ENCODE measurements at regions not wholly inside any gene's neighbourhood (a gene's known extent, or its start where the extent isn't known, plus 50 kb on each side); places are given as distances from the start of the nearest gene placed in this dataset.

DNA sequence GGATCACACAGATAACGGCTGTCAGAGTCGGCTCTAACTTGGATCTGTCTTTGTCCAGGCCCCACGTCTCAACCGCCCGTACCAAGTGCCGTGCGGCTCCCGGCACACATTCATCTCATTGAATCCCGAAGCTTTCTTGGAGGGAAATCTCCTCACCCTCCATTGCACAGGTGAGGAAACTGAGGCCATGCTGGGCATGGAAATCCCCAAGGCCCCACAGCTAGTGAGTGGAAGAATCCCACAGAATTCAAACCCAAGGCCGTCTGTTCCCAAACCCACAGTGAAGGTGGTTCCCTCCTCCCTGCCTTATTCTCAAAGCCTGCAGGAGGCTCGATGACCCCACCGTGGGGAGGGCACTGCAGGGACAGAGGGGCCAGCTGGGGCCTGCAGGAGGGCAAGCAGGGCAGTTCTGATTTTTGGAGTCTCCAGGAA lies 437.9 kb downstream of the MATN1 start:
- TF ChIP-seq, protein P1, sequence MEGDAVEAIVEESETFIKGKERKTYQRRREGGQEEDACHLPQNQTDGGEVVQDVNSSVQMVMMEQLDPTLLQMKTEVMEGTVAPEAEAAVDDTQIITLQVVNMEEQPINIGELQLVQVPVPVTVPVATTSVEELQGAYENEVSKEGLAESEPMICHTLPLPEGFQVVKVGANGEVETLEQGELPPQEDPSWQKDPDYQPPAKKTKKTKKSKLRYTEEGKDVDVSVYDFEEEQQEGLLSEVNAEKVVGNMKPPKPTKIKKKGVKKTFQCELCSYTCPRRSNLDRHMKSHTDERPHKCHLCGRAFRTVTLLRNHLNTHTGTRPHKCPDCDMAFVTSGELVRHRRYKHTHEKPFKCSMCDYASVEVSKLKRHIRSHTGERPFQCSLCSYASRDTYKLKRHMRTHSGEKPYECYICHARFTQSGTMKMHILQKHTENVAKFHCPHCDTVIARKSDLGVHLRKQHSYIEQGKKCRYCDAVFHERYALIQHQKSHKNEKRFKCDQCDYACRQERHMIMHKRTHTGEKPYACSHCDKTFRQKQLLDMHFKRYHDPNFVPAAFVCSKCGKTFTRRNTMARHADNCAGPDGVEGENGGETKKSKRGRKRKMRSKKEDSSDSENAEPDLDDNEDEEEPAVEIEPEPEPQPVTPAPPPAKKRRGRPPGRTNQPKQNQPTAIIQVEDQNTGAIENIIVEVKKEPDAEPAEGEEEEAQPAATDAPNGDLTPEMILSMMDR (IDR thresholded peaks at IDR 0.05; ENCODE audit: insufficient read depth, missing control alignments), result no peak
- DNase-seq (ENCODE audit: insufficient read length, low spot score) (no peak), FAIRE-seq (no peak)

DNA sequence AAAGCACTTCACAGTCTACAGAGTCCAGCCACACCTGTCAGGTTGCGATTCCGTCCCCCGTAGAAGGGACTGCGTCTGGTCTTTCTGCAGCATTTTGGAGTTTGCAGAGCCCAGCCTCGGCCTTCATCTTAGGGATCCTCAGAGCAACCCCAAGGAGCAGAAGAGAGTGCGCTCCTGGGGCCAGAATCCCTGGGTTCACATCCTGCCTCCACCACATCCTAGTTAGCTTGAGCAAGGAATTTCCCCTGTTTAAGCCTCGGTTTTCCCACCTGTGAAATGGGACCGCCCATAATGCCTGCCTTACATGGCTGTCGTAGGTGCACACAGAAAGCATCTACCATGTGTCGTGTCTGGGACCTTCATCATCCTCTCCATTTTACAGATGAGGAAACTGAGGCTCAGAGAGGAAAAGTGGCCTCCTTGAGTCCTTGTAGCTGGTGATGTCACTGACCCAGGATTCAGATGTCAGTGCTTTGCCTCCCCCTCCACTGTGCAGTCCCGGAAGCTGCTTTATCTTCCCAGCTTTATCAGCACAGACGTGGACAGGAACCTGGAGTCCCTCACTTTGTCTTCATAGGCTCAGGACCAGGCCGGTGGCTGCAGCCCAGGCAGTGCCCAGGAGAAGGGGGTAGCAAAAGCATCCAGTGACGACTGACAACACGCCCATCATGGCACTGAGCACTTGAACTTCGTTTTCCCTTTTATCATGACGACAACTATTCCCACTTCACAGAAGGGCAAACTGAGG lies 438.5 kb downstream of the MATN1 start:
- DNase-seq (ENCODE audit: insufficient read length, low spot score), result no peak
- TF ChIP-seq, protein P1 (IDR thresholded peaks at IDR 0.05; ENCODE audit: insufficient read depth, missing control alignments), result no peak
- no peak for FAIRE-seq

DNA sequence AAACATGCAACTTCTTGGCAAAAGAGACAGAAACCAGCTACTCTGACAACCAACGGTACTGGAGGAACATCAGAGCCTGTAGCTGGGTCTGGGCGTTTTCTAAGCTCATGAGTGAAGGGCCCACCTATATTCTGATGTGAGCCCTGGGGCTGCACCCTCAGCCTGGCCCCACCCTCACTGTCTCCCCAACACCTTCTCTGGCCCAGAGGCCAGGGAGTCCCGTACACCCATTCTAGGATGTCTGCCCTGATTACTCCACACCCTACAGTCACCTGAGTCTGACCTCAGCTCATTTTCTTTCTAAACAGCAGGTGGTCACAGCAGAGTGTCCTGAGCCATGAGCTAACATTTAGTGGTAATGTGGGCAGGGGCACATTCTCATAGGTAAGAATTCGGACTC lies 439.2 kb downstream of the MATN1 start:
- no peak for DNase-seq (ENCODE audit: insufficient read length, low spot score)
- FAIRE-seq, result no peak
- TF ChIP-seq, protein P1 (IDR thresholded peaks at IDR 0.05; ENCODE audit: insufficient read depth, missing control alignments), result no peak

DNA sequence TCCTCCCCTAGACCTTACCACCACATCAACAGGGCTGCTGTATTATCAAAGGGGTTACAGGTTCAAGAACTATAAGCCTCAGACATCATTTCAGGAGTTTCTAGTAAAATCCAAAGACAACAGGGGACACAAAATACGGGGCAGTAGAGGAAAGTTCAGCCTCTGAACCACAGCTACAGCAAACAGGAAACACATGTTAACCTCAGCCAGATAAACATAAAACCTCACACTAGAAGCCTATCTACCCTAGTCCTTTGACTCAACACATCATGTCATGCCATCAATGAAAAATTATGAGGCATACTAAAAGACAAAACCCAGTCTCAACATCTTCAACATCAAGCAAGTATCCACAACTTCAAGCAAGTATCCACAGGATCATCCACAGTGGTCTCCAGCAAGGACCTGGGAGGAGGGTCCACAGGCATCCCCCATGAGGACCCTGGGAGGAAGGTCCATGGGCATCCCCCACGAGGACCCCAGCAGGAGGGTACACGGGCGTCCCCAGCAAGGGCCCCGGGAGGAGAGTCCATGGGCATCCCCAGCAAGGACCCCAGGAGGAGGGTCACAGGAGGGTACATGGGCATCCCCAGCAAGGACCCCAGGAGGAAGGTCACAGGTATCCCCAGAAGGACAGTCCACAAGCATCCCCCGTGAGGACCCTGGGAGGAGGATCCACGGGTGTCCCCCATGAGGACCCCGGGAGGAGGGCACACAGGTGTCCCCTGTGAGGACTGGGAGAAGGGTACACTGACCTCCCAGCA lies 440.0 kb downstream of the MATN1 start:
- FAIRE-seq, result no peak
- TF ChIP-seq, protein P1 (IDR thresholded peaks at IDR 0.05; ENCODE audit: insufficient read depth, missing control alignments), result no peak
- no peak for DNase-seq (ENCODE audit: insufficient read length, low spot score)

DNA sequence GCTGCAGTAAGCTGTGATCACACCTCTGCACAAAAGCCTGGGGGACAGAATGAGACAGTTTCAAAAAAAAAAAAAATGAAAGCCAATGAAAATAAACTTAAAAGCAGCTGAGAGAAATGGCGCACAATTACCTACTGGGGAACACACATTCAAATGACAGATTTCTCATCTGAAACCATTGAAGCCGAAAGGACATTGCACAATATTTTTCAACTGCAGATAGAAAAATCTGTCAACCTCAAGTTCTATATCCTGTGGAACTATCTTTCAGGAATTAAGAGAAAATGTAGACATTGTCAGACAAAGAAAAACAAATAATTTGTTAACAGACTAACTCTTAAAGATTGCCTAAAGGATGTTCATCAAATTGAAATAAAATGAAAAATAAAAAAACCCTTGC lies 442.8 kb downstream of the MATN1 start:
- TF ChIP-seq, protein P1 (IDR thresholded peaks at IDR 0.05; ENCODE audit: insufficient read depth, missing control alignments), result no peak
- no peak for DNase-seq (ENCODE audit: insufficient read length, low spot score)
- no peak for FAIRE-seq

DNA sequence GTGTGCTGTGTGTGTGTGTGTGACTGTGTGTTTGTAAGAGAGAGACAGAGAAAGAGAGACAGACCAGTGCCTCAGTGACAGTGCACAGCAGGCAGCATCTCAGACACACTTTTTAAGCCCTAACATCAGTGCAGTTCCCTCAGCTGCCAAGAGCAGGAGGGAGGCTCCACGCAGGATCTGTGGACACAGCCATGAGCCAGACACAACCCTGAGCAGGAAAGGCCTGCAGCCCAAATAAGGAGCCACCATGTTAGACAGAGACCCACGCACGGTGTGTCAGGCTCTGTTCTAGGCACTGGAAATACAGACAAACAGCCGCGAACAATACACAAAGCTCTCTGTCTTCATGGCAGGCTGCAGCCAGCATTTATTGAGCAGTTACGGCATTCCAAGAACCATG lies 445.5 kb downstream of the MATN1 start:
- FAIRE-seq (no peak), DNase-seq (ENCODE audit: insufficient read length, low spot score) (no peak)
- TF ChIP-seq, protein P1 (IDR thresholded peaks at IDR 0.05; ENCODE audit: insufficient read depth, missing control alignments), result no peak

DNA sequence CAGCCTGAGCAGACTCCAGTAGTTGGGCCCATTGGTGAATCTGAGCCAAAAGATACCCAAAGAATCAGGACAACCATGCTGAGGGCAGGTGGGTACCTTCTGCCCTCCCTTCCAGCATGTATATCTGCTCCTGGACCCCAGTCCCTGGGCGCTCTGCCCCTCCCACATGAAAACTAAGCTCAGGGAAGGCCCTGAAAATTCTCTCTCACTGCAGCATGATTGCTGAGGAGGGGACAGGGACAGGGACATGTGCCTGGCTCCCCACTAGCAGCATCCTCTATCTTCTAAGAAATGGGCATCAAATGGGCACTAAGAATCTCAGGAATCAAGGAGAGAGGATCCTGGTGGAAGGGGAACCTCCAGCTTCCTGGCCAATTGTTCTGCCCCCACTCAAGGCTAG lies 446.0 kb downstream of the MATN1 start:
- TF ChIP-seq, protein P1 (IDR thresholded peaks at IDR 0.05; ENCODE audit: insufficient read depth, missing control alignments), result no peak
- no peak for FAIRE-seq
- no peak for DNase-seq (ENCODE audit: insufficient read length, low spot score)

Data from D721Med (cell line).